D721Med (cell line): ENCODE measurements at regions not wholly inside any gene's neighbourhood (a gene's known extent, or its start where the extent isn't known, plus 50 kb on each side); places are given as distances from the start of the nearest gene placed in this dataset.

Experiments used
- DNase-seq: peaks from one replicate; pipeline ENCODE4 v3.0.0; 2011; ENCODE audit warnings: low spot score; ENCODE audit not compliant: insufficient read length
- FAIRE-seq: peaks from 2 replicates; lab custom pipeline; 2011; peaks lifted over from hg19 to GRCh38; lab: Jason Lieb, UNC
- CTCF ChIP-seq: IDR thresholded peaks from 2 replicates; pipeline ENCODE4 v1.5.1; 2012; ENCODE audit warnings: mild to moderate bottlenecking, control low read depth; ENCODE audit not compliant: insufficient read depth; ENCODE audit errors: missing control alignments

GRCh38 chr10:21279217-21279575 lies 246.3 kb downstream of the SKIDA1 start:
- FAIRE-seq (no peak), DNase-seq (no peak)
- TF ChIP-seq CTCF, result no peak

GRCh38 chr10:21278491-21279216 lies 246.8 kb downstream of the SKIDA1 start:
- DNase-seq, result peak; percentile 58
- TF ChIP-seq CTCF, result peak; percentile 74
- FAIRE-seq, result no peak

- DNase-seq (no peak), FAIRE-seq (no peak)
- TF ChIP-seq CTCF, result no peak
Measured at GRCh38 chr10:21273400-21273968, 252.0 kb downstream of the SKIDA1 start.

GRCh38 chr10:21272643-21273399 lies 252.7 kb downstream of the SKIDA1 start:
- FAIRE-seq (no peak), DNase-seq (no peak)
- TF ChIP-seq CTCF, result no peak

GRCh38 chr10:21270976-21271375 lies 254.5 kb downstream of the SKIDA1 start:
- no peak for TF ChIP-seq CTCF
- no peak for FAIRE-seq
- DNase-seq, result no peak

GRCh38 chr10:21269289-21269688 lies 256.2 kb downstream of the SKIDA1 start:
- no peak for FAIRE-seq
- DNase-seq, result no peak
- TF ChIP-seq CTCF, result no peak
